ENCODE measurements at regions not wholly inside any gene's neighbourhood (a gene's known extent, or its start where the extent isn't known, plus 50 kb on each side); places are given as distances from the start of the nearest gene placed in this dataset.
"Not testable (repeated sequence)": the region's sequence is repeated elsewhere in the genome, so short reads cannot be mapped to it uniquely, and the experiment has no call there.

DNA sequence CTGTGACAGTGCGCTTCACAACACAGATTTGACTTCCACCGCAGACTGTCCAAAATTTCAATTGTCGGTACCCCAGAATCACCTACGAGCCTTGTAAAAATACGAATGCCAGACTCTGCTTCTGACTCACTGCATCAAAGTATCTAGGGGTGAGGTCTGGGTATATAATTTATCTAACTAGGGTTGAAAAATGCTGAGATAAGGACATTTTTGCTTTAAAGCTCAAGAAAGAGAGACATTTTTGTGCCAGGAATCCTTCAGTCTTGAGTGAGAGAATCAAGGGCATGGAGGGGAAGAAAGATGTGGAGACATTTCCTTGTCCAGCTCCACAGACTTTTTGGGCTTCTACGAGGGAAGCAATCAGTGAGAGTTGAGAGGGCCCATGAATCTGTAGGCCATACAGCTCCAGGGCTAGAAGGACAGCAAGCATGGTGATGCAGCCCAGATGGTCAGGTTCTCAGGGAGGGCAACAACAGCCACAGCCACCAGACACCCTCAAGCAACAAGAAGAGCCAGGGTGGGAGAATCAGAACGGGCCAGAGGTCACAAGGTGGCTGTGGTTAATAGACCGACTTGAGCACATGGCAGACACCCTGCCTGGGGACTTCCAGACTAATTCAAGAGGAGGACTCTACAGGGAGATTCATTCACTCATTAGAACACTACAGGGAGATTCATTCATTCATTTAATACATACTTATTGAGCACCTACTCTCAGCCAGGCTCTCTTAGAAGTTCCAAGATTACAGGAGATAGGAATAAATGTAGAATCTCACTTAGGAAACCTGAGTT lies 211.1 kb upstream of the PRDM1 start:
- DNase-seq, result no peak

DNA sequence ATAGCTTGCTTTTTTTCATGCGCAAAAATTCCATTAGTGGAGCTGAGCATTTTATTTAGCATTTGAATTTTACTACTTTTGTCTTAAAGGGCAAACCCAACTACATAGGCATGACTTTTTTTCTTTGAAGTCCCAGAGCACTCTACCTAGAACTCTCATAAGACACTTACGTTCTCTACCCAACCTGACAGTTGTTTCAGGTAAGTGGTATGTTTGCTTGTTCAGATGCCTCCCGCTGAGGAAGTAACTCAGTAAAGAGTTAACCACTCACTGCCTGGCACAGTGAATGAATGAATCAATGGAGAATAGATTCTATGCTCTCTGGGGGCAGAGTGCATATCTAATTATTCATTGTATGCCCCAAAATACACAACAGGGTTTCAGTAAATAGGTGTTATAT lies 212.3 kb upstream of the PRDM1 start:
- no peak for DNase-seq

DNA sequence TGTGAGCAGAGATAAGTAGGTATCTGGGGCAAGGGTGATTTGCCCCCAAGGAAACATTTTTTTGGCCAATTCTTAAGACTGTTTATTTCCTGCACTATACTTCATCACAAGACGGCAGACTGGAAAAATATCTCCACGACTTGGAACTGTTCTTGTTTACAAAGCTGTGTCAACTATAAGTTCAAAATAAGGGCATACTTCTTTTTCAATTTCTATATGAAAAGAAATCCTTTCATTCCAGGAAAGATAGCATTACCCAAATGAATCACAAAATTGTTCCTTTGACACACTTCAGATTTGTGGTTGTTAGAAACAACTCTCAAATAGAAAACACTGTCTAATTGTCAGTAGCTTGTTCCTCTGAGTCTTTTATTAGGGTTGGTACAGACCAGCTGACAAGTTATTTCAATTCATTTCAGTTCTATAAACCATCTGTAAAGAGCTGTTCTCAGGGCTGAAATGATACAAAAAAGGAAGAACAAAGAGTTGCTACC lies 212.9 kb upstream of the PRDM1 start:
- no peak for DNase-seq

DNA sequence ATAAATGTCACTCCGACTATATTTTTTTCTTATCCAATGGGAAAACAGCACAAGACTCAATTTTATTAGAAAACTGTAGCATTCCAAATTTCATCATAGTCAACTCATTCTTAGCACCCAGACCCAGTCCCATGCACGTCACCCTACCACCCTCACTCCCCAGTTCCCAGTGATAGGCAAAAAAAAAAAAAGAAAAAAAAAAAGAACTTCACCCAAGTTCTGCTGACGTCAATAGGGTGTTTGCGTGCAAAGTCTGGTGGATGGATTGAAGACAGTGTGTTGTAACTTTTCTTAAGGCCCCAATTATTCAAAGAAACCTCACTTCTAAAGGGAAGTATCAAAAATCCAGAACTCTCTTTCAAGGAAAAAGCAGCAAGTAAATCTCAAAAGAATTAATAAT lies 213.9 kb upstream of the PRDM1 start:
- no peak for DNase-seq

DNA sequence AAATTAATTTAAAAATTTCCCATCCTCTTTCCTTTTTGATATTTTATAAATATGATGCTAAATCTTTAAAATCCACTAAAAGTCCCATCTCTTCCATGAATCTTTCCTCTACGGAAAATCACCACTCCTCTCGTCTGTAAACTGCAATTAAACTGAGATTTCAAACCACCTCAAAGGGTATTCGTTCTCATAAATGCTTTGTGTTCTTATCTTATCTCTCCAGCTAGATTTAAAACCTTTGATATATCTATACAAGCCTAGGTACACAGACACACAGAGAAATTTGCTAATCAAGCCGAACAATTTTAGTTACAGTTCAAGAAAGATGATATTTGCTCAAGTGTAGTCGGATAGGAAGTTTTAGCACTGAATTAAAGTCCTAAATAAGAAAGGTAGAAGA lies 214.6 kb upstream of the PRDM1 start:
- no peak for DNase-seq

DNA sequence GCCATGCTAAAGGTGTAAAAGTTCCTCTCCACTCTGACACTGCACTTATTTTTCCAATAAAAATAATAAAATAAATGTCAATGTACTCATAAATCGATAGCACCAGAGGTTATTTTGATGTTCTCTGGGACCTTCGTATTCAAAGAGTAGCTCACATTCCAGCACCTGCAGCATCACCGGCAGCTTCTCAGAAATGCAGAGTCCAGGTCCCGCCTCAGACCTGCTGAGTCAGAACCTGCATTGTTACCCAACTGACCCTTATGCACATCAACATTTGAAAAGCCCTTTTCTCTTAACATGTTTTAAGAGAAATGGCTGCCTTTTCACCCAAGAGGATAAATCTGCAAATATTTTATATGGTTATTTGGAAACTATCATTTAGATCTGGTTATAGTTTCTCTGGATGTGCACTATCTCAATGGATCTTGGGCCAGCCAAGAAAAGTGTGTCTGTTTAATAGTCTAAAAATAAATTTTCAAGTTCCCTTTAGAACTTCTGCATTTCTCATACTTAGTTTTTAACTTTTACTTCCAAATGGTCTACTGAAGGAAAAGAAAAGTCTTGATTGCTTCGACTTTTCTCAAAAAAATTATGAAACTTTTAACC lies 216.2 kb upstream of the PRDM1 start:
- no peak for DNase-seq

DNA sequence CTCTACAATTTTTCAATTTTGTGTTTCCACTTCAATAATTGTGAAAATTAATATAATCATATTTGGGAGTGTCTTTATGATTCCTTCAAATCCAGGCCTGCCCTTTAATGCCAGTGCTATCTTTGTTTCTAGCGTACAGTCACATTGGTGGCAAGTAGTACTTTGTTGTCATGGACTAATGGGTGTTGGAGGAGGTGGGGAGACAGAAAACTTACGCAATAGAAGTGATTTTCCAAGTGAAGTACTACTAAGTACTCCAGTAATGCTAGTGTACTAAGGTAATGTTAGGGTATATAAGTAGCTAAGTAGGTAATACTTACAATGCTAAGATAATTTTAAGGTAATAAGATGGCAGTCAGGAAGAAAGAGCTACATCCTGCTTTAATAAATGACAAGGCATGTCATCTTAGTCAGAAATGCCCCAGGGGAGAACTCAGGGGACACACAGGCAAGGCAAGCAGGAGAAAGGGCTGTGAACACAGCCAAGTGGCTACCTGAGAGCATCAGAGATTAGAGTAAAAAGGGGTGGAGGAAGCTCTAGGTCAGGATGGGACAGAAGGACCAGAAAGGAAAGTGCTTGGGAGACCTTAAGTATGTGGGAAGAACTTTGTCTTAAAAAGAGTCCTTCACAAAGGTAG lies 217.2 kb upstream of the PRDM1 start:
- no peak for DNase-seq

DNA sequence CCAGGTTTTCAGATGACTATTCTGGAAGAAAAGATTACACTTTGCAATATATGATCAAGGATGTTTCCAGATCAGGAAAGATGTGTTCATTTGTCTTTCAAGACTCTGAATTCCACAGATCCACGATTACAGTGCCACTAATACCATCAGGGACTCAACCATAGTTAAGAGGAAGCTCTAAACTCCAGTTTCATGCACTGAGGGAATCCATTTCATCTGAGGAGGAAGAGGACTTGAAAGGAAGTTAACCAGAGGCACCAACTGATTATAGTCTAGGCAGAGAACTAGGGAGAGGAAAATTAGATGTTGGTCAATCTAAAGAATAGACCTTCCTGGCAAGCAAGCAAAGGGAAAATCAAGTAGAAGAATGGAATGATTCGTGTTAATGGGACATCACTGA lies 218.3 kb upstream of the PRDM1 start:
- DNase-seq, result no peak

DNA sequence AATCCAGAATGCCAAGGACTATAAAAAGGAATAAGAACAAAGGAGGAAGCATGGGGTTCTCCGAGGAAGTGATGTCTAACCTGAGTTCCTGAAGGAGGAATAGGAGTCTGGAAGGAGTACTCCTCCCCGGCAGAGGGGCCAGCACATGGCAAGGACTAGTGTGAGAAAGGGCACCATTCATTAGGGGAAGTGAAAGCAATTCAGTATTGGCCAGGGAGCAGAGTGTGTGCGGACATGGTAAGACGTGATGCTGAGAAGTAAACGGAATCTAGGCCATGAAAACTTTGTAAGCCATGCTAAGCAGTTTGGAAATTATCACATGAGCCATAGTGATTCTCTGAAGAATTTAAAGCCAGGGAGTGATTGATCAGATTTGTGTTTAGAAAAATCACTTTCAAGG lies 218.9 kb upstream of the PRDM1 start:
- no peak for DNase-seq

DNA sequence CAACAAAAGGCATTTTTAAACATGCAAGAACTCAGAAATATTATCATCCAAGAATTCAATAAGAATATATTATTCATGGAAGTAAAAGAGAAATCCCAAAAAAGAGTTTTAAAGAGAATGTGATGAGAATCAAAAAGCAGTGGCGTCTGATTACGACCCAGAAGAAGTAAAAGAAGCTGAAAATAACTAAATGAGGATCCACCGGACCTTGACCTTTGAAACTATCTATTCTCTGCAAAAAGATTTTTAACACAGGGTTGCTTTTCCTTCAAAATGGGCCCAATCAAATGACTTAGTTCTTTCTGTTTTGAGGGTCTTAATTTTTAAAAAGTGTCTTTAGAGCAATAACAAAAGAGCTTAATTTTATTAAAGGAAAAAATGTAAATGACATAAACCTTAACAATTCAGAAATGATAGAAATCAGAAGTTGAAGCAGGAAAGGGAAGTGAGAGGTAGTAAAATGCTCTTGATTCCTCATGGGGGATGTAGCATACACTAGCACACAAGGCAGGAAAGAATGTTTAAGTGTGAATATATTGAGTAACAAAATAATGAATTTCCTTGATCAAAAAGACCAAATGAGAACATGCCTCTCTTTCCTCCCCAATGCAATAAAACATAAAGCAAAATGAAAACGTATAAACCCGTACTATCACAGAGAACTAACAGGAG lies 223.1 kb upstream of the PRDM1 start:
- DNase-seq, result no peak

DNA sequence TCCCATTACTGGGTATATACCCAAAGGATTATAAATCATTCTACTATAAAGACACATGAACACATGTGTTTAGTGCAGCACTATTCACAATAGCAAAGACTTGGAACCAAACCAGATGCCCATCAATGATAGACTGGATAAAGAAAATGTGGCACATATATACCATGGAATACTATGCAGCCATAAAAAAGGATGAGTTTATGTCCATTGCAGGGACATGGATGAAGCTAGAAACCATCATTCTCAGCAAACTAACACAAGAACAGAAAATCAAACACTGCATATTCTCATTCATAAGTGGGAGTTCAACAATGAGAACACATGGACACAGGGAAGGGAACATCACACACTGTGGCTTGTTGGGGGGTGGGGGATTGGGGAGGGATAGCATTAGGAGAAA lies 225.2 kb upstream of the PRDM1 start:
- DNase-seq, result not testable (repeated sequence)

DNA sequence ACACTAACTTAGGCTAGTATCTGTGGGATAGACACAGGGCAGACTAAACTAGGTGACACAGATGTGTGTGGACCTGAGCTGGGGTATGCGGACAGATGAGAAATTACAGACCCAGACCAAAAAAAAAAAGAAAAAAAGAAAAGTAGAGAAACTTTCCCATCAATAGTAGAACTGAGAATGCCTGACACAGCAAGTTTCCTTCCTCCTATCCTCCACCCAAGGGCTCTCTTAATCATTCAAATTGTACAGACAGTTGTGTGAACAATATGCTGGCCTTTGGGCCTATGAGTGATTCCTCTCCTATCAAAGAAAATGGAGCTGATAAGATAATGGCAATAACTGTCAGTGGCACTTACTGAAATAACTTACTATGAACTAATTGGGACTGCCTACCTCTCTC lies 226.7 kb upstream of the PRDM1 start:
- DNase-seq, result no peak

DNA sequence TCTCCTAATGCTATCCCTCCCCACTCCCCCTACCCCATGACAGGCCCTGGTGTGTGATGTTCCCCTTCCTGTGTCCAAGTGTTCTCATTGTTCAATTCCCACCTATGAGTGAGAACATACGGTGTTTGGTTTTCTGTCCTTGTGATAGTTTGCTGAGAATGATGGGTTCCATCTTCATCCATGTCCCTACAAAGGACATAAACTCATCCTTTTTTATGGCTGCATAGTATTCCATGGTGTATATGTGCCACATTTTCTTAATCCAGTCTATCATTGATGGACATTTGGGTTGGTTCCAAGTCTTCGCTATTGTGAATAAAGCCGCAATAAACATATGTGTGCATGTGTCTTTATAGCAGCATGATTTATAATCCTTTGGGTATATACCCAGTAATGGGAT lies 227.5 kb upstream of the PRDM1 start:
- DNase-seq, result not testable (repeated sequence)

DNA sequence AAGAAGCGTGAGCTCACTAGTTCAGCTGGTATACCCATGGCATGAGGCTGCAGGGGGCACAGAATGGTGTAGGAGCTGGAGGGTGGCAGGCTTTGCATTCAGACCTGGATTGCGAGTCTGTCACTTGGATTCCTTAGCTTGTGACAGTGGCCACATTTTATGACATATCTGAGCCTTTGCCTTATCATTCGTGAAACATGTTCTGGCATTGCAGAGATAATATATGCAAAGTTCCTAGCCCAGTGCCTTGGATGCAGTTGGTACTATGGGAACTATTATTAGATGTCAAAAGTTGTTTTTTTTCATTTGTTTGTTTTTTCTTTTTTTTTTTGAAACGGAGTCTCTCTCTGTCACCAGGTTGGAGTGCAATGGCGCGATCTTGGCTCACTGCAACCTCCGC lies 230.7 kb upstream of the PRDM1 start:
- DNase-seq, result no peak

DNA sequence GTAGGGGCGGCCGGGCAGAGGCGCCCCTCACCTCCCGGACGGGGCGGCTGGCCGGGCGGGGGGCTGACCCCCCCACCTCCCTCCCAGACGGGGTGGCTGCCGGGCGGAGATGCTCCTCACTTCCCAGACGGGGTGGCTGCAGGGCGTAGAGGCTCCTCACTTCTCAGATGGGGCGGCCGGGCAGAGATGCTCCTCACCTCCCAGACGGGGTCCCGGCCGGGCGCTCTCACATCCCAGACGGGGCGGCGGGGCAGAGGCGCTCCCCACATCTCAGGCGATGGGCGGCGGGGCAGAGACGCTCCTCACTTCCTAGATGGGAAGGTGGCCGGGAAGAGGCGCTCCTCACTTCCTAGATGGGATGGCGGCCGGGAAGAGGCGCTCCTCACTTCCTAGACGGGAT lies 232.2 kb upstream of the PRDM1 start:
- DNase-seq, result not testable (repeated sequence)

DNA sequence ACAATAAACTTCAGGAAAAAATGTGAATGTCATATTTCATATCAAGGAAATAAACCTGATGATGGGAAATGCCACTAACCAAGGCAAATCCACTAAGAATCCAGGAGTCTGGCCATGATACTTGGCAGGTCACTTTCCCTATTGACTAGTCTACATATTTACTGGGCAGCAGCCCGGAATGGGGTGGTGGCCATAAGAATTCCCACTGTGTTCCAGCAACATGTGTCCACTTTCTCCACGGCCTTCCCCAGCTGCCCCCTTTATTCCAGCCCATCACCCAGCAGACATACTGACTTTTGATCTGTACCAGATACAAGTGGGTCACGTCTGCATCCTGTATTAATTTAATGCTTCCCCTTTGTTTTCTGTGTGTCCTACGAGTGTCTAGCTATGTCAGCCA lies 234.5 kb upstream of the PRDM1 start:
- no peak for DNase-seq

DNA sequence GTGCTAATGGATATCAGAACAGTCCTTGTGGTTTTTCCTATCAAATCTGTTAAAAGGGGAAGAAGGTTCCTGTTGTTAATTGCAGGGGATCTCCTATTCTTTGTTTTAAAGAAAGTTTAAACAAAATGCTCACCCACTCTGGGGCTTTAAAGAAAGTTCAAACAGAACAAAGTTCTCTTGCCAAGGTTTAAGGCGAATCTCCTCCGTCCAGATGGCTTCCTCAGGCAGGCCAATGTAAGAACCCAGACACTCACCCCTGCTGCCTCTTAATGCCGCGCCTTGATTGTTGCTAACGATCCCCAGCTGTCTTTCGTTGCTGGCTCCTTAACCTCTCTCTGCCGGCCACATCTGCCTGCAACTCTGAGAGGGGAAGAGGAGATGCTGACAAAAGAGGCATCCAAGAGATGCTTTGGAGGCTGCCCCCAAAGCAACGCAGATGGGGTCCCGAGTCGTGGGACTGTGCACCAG lies 235.0 kb upstream of the PRDM1 start:
- peak; percentile 83 for DNase-seq

DNA sequence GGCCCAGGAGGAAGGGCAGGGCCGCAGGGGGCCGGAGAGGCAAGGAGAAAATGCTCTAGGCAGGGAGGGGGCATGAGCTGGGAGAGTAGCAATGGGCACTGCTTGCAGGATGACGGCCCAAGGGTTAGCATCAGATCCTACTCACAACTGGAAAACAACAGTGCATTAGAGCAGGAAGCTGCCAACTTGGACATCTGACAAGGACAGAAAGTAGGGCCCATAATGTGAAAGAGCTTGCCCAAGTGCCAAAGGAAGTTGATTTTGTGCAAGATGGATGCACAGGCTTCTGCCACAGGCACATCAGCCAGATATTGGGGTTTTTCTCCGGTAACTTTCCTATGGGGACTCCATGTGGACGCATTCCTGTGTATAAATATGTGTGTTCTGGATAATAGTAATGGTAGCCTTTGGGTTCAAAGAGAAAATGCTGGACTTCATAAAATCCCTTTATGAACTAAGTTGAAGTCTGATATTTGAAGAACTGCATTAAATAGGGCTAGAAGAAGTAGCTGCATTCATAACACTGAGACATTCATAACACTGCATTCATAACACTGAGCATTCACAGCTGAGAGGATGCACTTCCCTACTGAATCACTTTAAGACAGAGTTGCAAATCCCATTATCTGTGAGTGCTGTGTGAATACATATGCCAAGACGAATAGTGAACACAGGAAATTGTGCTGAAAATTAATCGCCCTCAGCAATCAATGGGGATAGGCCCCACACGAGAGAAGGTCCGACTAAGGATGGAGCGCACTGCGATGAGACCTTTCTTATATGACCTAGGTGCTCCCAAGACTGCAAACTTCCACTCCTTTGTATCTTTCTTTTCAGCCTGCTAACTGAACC lies 235.6 kb upstream of the PRDM1 start:
- no peak for DNase-seq

DNA sequence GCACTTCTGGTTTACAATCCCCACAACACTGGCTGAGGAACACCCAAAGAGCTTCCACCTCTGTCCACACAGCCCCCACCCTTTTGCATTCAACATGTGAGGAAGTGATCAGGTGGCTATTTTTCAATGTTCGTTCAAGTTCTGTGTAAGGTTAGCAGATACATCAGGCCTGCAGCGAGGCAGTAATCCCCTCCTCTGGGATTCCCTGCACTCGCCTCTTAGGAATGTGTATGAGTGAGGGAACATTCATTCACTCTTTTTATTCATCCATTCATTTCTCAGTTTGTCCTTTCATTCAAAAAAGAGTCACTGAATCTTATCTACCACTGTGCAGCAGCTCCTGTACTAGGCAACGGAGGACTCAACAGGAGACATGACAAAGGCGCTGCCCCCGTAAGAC lies 236.4 kb upstream of the PRDM1 start:
- no peak for DNase-seq

DNA sequence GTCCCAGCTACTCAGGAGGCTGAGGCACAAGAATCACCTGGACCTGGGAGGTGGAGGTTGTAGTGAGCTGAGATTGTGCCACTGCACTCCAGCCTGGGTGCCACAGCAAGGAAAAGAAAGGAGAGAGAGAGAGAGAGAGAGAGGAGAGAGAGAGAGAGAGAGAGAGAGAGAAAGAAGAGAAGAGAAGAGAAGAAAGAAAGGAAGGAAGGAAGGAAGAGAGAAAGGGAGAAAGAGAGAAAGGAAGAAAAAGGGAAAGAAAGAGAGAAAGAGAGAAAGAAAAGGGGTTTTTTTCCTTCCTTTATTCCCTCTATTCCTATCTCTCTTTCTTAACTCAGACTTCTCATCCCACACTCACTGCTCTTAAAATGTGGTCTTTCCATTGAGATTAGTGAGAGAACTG lies 238.7 kb upstream of the PRDM1 start:
- DNase-seq, result no peak

DNA sequence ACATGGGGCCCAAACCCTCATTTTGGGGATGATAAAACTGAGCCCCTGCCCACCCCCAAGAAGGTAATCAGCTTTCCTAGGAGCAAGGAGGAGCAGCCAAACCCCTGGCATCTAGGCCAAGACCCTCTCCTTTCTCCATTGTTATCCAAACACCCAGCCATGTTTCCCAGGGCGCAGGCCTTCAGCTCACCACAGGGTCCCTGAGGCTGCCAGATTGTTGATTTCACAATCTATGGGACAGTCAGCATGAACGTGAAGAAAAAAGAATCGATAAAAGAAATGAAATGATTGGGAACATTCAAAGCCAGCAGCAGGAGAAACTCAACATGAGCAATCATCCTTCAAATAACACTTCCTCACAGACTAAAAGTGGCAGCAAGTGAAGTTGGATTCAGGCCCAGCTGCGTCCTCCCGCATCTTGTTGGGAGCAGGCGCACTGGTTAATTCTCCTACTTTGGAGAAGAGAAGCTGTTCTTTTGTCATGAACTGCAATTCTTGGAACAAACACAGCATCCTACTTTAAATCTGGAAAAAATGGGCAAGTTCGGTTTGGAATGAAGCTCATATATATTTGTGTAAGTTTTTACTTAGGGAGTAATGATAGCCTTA lies 241.8 kb upstream of the PRDM1 start:
- no peak for DNase-seq

DNA sequence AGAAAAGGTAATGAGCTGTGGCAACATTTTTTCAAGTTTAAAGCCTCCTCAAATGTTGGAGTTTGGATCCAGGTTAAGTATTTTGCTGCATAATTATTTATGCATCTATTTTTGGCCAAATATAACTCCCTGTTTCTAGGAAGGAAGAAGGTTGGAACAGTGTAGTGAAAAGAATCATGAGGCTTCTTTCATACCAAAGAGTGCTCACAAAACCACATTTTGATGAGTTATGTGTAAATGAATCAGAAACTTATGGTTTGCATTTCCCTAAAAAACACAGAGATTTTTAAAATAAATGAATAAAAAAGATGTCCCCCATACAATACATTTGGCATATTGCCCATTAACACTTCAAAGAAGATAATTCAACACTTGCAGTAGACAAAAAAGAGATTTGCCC lies 246.9 kb upstream of the PRDM1 start:
- no peak for DNase-seq

All from DMS 273 treated with DMSO at 0.1 percent for 48 hours (cell line).